ENCODE measurements at regions not wholly inside any gene's neighbourhood (a gene's known extent, or its start where the extent isn't known, plus 50 kb on each side); places are given as distances from the start of the nearest gene placed in this dataset.

DNA sequence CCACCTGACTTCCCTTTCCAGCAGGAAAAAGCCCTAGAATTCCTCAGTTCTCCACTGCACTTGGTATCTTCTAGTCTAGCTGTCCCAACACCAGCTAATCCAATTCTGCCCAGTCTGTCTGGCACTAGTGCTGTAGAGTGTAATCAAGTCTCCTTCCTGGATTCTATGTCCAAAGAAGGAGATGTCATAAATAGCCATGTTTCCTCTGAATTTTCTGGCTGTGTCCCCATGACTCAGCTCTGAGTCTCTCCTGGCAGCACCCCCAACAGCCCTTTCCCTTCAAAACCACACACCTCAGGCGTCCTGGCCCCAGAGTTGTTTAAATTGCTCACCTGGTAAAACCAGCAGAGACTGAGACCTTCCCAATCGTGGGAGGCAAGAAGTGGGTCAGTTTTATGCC lies 197.2 kb downstream of the GRXCR1 start:
- TF ChIP-seq, protein P1, sequence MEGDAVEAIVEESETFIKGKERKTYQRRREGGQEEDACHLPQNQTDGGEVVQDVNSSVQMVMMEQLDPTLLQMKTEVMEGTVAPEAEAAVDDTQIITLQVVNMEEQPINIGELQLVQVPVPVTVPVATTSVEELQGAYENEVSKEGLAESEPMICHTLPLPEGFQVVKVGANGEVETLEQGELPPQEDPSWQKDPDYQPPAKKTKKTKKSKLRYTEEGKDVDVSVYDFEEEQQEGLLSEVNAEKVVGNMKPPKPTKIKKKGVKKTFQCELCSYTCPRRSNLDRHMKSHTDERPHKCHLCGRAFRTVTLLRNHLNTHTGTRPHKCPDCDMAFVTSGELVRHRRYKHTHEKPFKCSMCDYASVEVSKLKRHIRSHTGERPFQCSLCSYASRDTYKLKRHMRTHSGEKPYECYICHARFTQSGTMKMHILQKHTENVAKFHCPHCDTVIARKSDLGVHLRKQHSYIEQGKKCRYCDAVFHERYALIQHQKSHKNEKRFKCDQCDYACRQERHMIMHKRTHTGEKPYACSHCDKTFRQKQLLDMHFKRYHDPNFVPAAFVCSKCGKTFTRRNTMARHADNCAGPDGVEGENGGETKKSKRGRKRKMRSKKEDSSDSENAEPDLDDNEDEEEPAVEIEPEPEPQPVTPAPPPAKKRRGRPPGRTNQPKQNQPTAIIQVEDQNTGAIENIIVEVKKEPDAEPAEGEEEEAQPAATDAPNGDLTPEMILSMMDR (conservative IDR thresholded peaks at IDR 0.05; ENCODE audit: low read length), result no peak
- peak; percentile 4 for DNase-seq (ENCODE audit: low read depth)

DNA sequence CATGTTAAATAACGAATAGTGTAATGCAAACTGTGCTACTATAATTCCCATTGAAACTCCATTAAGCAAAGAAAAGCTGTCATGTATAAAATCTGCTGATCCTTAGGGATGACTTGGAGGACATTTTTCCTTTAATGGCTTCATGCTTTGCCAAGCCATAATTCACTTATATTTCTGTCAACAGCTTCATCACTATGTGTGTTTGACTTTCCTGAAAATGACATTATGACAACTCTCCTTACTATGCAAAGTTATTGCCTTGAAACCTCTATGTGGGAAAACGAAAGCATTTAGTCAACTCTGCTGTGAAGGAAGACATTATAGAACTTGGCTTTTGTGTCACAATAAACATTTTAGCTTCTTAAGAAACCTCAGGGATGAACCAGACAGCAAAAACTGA lies 210.5 kb downstream of the GRXCR1 start:
- no peak for DNase-seq (ENCODE audit: low read depth)
- H3K4me3 ChIP-seq (ENCODE audit: low read length), result no peak overlapping the region
- TF ChIP-seq, protein P1 (conservative IDR thresholded peaks at IDR 0.05; ENCODE audit: low read length), result no peak

More for the DNA sequence above, 197.2 kb downstream of the GRXCR1 start:
- H3K4me3 ChIP-seq (ENCODE audit: low read length), result no peak overlapping the region

DNA sequence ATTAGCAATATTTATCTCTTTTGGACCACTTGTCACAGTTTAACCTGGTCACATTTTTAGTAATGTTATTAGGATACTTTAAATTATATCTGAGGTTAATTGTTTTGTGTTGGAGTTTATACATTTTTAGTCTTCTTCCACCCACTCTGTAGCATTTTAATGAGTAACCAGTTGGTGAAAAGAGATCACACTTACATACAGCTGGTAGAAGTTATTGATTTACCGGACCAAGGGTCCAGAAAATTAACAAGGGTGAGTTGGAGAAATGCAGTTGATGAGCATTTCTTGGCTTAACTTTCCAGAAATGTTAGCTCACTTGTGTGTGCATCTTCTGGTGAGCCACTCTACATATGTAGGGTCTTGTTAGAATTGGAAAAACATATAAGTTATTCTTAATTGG lies 219.6 kb downstream of the GRXCR1 start:
- TF ChIP-seq, protein P1 (conservative IDR thresholded peaks at IDR 0.05; ENCODE audit: low read length), result no peak
- DNase-seq (ENCODE audit: low read depth), result no peak

DNA sequence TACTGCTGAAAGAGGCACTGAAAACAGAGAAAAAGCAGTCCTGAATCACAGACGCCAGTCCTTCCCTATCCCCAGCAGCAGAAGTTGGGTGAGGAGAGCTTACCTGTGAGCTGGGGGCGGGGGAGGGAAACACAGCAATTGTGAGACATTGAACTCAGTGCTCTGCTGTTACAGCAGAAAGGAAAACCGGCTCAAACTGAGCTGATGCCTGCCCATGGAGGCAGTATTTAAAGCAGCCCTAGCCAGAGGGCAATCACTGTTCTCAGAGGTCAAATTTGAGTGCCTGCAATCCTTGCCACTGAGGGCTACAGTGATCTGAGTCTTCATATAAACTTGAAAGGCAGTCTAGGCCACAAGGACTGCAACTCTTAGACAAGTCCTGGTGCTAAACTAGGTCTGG lies 220.7 kb downstream of the GRXCR1 start:
- TF ChIP-seq, protein P1 (conservative IDR thresholded peaks at IDR 0.05; ENCODE audit: low read length), result no peak
- no peak for DNase-seq (ENCODE audit: low read depth)
- no peak overlapping the region for H3K4me3 ChIP-seq (ENCODE audit: low read length)

More for the DNA sequence above, 219.6 kb downstream of the GRXCR1 start:
- no peak overlapping the region for H3K4me3 ChIP-seq (ENCODE audit: low read length)

DNA sequence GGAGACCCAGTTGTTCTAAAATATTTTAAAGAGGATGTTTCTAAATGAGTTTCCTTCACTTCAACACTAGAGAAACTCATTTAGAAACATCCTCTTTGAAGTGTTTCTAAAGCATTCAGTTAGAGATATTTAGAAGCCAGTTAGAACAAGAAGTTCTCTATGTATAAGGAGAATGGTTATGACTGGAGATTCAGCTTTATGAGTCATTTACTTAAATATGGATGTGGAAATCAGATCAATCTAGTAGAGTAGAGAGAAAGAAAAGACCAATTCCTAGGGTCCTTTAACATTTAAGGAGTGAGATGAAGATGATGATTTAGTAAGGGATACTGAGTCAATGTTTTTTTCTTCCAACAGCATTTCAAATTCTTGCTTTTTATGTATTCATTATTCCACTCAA lies 234.1 kb downstream of the GRXCR1 start:
- H3K4me3 ChIP-seq (ENCODE audit: low read length), result no peak overlapping the region
- no peak for DNase-seq (ENCODE audit: low read depth)
- TF ChIP-seq, protein P1 (conservative IDR thresholded peaks at IDR 0.05; ENCODE audit: low read length), result no peak

DNA sequence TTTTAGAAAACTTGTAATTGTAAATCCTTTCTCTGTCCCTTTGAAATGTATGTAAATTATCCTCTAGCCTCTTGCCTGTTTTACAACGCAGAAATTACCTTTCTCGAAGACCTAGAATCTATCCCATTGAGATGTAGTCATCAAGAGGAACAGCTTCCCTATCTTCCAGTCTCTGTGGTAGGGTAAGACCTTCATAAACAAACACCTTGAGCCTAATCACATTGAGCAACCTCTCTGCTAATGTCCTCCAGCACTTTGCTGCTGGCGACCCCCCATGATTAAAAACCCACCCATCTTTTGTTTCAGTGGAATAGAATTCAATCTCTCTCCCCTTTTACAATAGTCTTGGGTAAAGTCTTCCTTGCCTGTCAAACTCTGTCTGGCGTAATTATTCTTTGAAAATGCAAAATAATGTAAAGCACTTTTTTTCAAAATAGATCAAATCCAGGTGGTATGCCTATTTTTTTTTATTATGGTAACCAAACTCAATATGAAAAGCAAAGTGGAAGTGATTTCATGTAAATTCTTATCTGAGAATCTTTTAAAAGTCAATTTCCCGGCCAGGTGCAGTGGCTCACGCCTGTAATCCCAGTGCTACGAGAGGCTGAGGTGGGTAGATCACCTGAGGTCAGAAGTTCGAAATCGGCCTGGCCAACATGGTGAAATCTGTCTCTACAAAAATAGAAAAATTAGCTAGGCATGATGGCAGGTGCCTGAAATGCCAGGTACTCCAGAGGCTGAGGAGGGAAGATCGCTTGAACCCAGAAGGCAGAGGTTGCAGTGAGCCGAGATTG lies 237.9 kb downstream of the GRXCR1 start:
- no peak overlapping the region for H3K4me3 ChIP-seq (ENCODE audit: low read length)
- TF ChIP-seq, protein P1 (conservative IDR thresholded peaks at IDR 0.05; ENCODE audit: low read length), result no peak
- no peak for DNase-seq (ENCODE audit: low read depth)

DNA sequence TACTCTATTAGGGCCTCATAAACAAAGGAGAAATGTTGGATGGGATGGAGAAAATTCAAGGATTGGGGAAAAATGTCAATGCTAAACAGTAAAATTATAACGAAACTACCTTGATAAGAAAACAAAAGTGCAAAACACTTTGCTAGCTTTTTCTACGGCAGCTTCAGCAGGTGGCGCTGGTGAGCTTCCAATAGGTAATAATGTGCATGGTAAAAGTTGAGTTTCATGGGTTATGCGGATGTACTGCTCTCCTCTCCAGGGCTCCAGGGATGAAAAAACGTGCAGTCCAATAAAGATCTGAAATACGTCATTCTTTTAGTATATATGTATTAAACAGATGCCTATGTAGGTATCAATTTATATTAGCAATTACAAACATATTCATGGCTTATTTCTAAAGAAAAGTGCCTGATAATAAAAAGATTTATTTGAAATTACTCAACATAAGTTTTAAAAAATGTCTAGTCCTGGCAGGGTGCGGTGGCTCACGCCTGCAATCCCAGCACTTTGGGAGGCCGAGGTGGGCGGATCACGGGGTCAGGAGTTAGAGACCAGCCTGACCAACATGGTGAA lies 239.6 kb downstream of the GRXCR1 start:
- DNase-seq (ENCODE audit: low read depth), result peak; percentile 53
- H3K4me3 ChIP-seq (ENCODE audit: low read length), result no peak overlapping the region
- TF ChIP-seq, protein P1 (conservative IDR thresholded peaks at IDR 0.05; ENCODE audit: low read length), result peak; percentile 83

All from AG10803 (cell line).